GM06990 (cell line): ENCODE measurements at regions not wholly inside any gene's neighbourhood (a gene's known extent, or its start where the extent isn't known, plus 50 kb on each side); places are given as distances from the start of the nearest gene placed in this dataset.

Experiments
- DNase-seq: peaks from one replicate; pipeline ENCODE4 v3.0.0-alpha.2; 2011; ENCODE audit not compliant: insufficient read length; ENCODE audit errors: extremely low read depth
- H3K27me3 ChIP-seq: replicated peaks from 2 replicates; pipeline ENCODE4 v1.6.0; 2011; ENCODE audit warnings: low read length; ENCODE audit not compliant: control insufficient read depth, insufficient read depth
- H3K36me3 ChIP-seq: 2 replicates; pipeline ENCODE4 v1.5.1; 2011; ENCODE audit warnings: low read length; ENCODE audit not compliant: control insufficient read depth, insufficient read depth
- H3K4me3 ChIP-seq: replicated peaks from 2 replicates; pipeline ENCODE4 v1.5.1; 2011; ENCODE audit warnings: low read depth, mild to moderate bottlenecking, control low read depth, low read length
- TF ChIP-seq, protein P1 (sequence below): IDR thresholded peaks from 2 replicates; pipeline ENCODE4 v1.5.1; 2011; ENCODE audit warnings: low read length, control low read depth, mild to moderate bottlenecking, inconsistent platforms; ENCODE audit not compliant: insufficient read depth, poor library complexity, severe bottlenecking

DNA sequence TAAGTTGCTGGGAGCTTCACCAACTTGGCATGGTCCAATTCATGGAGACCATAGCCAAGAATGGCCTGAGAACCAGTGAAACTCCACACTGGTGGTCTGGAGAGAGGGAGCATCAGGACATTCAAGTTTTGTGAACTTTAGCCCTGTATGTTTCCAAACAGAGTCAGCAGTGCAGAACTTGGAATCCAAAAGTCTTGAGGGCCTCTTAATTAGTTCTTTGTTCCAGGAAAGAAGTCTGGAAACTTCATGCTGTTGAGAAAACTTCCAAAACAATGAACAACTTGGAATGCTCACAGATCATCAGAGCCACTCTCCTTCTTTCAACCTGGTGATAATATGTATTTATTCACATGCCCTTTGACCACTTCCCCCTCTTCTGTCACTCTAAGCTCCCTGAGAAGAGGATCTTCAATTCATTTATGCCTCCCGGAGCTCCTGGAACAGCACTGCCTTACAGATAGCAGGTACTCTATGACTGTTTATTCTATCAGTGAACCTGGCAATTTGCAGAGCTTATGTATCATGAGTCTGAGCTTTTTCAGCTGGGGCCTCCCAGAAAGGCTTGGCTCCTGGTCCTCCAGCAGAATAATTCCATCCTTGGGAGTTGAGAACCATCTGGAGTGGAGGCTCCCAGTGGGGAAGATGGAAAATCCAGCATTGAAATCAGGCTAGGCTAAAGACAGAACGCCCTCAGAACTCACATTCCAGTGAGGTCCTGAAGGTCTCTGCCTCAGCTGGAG is 191.4 kb downstream of the KTN1 start:
- TF ChIP-seq, protein P1, sequence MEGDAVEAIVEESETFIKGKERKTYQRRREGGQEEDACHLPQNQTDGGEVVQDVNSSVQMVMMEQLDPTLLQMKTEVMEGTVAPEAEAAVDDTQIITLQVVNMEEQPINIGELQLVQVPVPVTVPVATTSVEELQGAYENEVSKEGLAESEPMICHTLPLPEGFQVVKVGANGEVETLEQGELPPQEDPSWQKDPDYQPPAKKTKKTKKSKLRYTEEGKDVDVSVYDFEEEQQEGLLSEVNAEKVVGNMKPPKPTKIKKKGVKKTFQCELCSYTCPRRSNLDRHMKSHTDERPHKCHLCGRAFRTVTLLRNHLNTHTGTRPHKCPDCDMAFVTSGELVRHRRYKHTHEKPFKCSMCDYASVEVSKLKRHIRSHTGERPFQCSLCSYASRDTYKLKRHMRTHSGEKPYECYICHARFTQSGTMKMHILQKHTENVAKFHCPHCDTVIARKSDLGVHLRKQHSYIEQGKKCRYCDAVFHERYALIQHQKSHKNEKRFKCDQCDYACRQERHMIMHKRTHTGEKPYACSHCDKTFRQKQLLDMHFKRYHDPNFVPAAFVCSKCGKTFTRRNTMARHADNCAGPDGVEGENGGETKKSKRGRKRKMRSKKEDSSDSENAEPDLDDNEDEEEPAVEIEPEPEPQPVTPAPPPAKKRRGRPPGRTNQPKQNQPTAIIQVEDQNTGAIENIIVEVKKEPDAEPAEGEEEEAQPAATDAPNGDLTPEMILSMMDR: no peak

DNA sequence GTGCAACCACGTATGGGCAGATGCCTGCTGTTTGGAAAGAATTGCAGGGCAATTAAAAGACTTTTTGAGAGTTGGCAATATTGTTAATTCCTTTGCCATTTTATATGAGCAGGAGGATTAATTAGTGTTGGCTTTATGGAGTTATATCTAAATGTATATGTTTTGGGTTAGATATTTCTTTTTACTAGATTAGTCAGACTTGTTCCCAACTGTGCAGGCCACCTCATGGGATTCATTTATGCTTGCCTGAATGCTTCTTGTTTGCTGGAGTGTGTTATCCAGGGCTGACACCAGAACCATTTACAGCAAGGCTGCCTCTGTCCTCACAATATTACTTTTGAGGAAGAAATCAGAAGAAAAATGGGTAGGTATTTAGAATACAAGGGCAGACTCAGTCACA is 192.5 kb downstream of the KTN1 start:
- H3K36me3 ChIP-seq: no peaks in the 10 kb centered on the region
- TF ChIP-seq, protein P1: no peak

More for the DNA sequence above, 191.4 kb downstream of the KTN1 start:
- Histone ChIP-seq H3K4me3 (no peak overlapping the region), H3K36me3 (no peaks in the 10 kb centered on the region), H3K27me3 (0 out of 2 replicates have a peak, but pooled peaks cover 1% of the 10 kb centered on the region)
- no peak for DNase-seq

DNA sequence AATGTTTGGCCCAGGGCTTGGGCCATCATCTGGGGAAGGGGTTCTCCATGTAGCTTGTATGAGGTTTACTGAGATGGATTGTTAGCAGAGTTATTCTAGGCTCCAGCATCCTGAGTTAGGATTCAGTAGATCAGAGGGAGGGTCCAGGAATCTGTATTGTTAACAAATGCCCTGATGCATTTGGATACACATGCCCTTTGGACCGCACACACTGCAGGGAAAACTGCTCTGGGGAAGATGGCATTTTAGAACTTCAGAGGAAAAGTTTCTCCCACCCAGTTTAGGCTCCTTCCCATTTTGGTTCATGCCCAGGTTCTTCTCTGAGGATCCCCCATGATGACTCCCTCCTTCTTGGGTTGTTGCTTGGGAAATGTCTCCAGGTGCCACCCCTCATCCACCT is 193.3 kb downstream of the KTN1 start:
- H3K27me3 ChIP-seq: 0 out of 2 replicates have a peak, but pooled peaks cover 1% of the 10 kb centered on the region
- H3K36me3 ChIP-seq: no peaks in the 10 kb centered on the region
- no peak for DNase-seq
- TF ChIP-seq, protein P1: no peak
- H3K4me3 ChIP-seq: no peak overlapping the region

More for the DNA sequence above, 192.5 kb downstream of the KTN1 start:
- Histone ChIP-seq H3K27me3 (0 out of 2 replicates have a peak, but pooled peaks cover 1% of the 10 kb centered on the region), H3K4me3 (no peak overlapping the region)
- no peak for DNase-seq

DNA sequence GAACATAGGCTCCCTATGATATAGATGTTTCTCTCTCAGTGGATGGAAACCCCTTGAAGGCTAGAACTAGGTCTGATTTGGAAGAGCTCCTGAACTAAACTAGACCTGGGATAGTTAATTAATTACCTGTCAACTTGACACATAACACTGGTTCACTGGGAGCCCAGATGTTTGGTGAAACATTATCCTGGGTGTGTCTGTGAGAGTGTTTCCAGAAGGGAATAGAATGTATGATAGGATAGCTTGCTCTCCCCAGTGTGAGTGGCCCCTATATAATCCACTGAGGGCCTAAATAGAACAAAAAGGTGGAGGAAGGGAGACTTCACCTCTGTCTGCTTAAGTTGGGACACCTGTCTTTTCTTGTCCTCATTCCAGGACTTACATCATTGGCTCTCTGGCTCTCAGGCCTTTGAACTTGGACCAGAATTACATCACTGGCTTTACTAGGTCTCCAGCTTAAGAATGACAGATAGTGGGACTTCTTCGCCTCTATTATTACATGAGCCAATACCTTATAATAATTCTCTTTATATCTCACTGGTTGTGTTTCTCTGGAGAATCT is 194.1 kb downstream of the KTN1 start:
- Histone ChIP-seq H3K27me3 (0 out of 2 replicates have a peak, but pooled peaks cover 1% of the 10 kb centered on the region), H3K36me3 (no peaks in the 10 kb centered on the region), H3K4me3 (no peak overlapping the region)
- TF ChIP-seq, protein P1: no peak
- DNase-seq: no peak

DNA sequence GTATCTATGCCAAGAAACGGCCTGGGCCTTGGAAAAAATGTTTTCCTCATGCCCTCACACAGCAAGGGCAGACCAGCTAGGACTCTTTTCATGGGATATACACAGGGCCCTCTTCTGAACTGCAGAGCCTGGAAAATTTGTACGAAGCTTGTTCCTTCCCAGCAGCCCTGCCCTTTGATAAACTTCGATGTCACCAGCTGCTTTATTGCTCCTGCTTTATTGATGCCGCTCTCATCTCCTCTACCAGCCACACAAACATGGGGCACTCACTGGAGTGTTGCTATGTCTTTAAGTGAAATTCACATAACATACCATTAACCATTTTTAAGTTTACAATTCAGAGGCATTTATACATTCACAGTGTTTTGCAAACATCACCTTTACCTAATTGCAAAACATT is 197.9 kb downstream of the KTN1 start:
- TF ChIP-seq, protein P1: no peak
- no peaks in the 10 kb centered on the region for H3K36me3 ChIP-seq
- DNase-seq: no peak
- no peaks in the 10 kb centered on the region for H3K27me3 ChIP-seq
- H3K4me3 ChIP-seq: no peak overlapping the region
